PC-3 (cell line): ENCODE measurements at regions not wholly inside any gene's neighbourhood (a gene's known extent, or its start where the extent isn't known, plus 50 kb on each side); places are given as distances from the start of the nearest gene placed in this dataset.
A peak's percentile ranks its signal among the peaks of the same experiment; 100 is the strongest.

Experiments
- ATAC-seq: fragments of 200-7000 bp; cut with Tn5 transposase; 2 replicates; pipeline ENCODE4 v1.9.1; 2020; ENCODE audit warnings: mild to moderate bottlenecking, moderate library complexity
- BruUV-seq: library from RNA; stranded (reverse); fragments of 400-500 nt; replicated peaks from 2 replicates; lab custom pipeline; 2021; lab: Mats Ljungman, UMichigan
- CTCF ChIA-PET: fragments of 300-600 bp; sonication (Branson Sonifier 250); formaldehyde crosslinking; loops from one replicate; lab custom pipeline; 2022; ENCODE audit warnings: antibody characterized with exemption; lab: Charles Lee
- POLR2A ChIA-PET: fragments of 300-600 bp; sonication (Branson Sonifier 250); formaldehyde crosslinking; loops from one replicate; lab custom pipeline; 2022; ENCODE audit warnings: antibody characterized with exemption; ENCODE audit not compliant: unreplicated experiment; lab: Charles Lee
- DNase-seq: peaks from one replicate; pipeline ENCODE4 v3.0.0-alpha.2; 2015
- H2AFZ ChIP-seq: fragments of 300-600 bp; sonication (generic); 2 replicates; pipeline ENCODE4 v1.6.0; 2016; ENCODE audit warnings: antibody characterized with exemption, low read length
- H3F3A ChIP-seq: fragments of 300-600 bp; sonication (generic); one replicate; pipeline ENCODE4 v1.6.0; 2017; ENCODE audit warnings: antibody characterized with exemption, low read length, control low read depth, mild to moderate bottlenecking; ENCODE audit not compliant: unreplicated experiment
- H3K27ac ChIP-seq: fragments of 300-600 bp; sonication (generic); 2 replicates; pipeline ENCODE4 v1.5.1; 2016; ENCODE audit warnings: mild to moderate bottlenecking, low read length
- H3K27me3 ChIP-seq: fragments of 300-600 bp; sonication (generic); 2 replicates; pipeline ENCODE4 v1.6.1; 2016; ENCODE audit warnings: low read length, mixed read lengths
- H3K36me3 ChIP-seq: fragments of 300-600 bp; sonication (generic); 2 replicates; pipeline ENCODE4 v1.6.1; 2016; ENCODE audit warnings: low read depth, mixed run types, low read length, mixed read lengths
- H3K4me1 ChIP-seq: fragments of 300-600 bp; sonication (generic); 2 replicates; pipeline ENCODE4 v1.5.1; 2016; ENCODE audit warnings: low read length; ENCODE audit not compliant: insufficient read depth
- H3K4me2 ChIP-seq: fragments of 300-600 bp; sonication (generic); 2 replicates; pipeline ENCODE4 v1.6.0; 2016; ENCODE audit warnings: low read length
- H3K4me3 ChIP-seq: fragments of 300-600 bp; sonication (generic); 2 replicates; pipeline ENCODE4 v1.5.1; 2016; ENCODE audit warnings: mild to moderate bottlenecking, low read length, mixed read lengths
- H3K79me2 ChIP-seq: fragments of 300-600 bp; sonication (generic); 2 replicates; pipeline ENCODE4 v1.6.1; 2017; ENCODE audit warnings: low read length, mixed read lengths
- H3K9ac ChIP-seq: fragments of 300-600 bp; sonication (generic); 2 replicates; pipeline ENCODE4 v1.6.0; 2016; ENCODE audit warnings: mild to moderate bottlenecking, low read length
- H3K9me2 ChIP-seq: fragments of 300-600 bp; sonication (generic); replicated peaks from 2 replicates; pipeline ENCODE4 v1.6.1; 2016; ENCODE audit warnings: mixed run types, low read length, mixed read lengths
- H3K9me3 ChIP-seq: fragments of 300-600 bp; sonication (generic); 2 replicates; pipeline ENCODE4 v1.6.1; 2016; ENCODE audit warnings: low read length, mixed read lengths
- H4K20me1 ChIP-seq: fragments of 300-600 bp; sonication (generic); 2 replicates; pipeline ENCODE4 v1.6.1; 2016; ENCODE audit warnings: low read length, mixed read lengths
- CTCF ChIP-seq: fragments of 300-600 bp; sonication (generic); conservative IDR thresholded peaks from 2 replicates; pipeline ENCODE4 v1.5.1; 2017; ENCODE audit warnings: antibody characterized with exemption, low read depth, mild to moderate bottlenecking, low read length
- EZH2 ChIP-seq: fragments of 300-600 bp; sonication (generic); IDR thresholded peaks from one replicate; pipeline ENCODE4 v1.6.1; 2017; ENCODE audit warnings: antibody characterized with exemption, mild to moderate bottlenecking, low read length; ENCODE audit not compliant: unreplicated experiment
- EZH2phosphoT487 ChIP-seq: fragments of 300-600 bp; sonication (generic); IDR thresholded peaks from 2 replicates; pipeline ENCODE4 v1.6.1; 2018; ENCODE audit warnings: mild to moderate bottlenecking, antibody characterized with exemption, low read length, borderline replicate concordance
- intact Hi-C: fragments of 100-400 bp; cut with micrococcal nuclease; formaldehyde crosslinking; loops from 2 replicates; pipeline ENCODE4 v1.9.0; 2023

GRCh38 chr1:4584449-4584848, 70.0 kb upstream of the AJAP1 start:
- no peak for TF ChIP-seq EZH2
- TF ChIP-seq CTCF, result no peak
- TF ChIP-seq EZH2phosphoT487, result no peak
- intact Hi-C loops, result no loop called here
- Histone ChIP-seq H2AFZ (no peak overlapping the region), H3K4me2 (no peak overlapping the region), H3K9me2 (no peaks in the 10 kb centered on the region), H4K20me1 (no peaks in the 10 kb centered on the region), H3F3A (no peaks in the 10 kb centered on the region), H3K27ac (no peak overlapping the region), H3K27me3 (peaks cover 52% of the 10 kb centered on the region), H3K36me3 (no peaks in the 10 kb centered on the region), H3K9ac (no peak overlapping the region), H3K9me3 (no peaks in the 10 kb centered on the region), H3K4me3 (no peak overlapping the region), H3K4me1 (no peaks in the 10 kb centered on the region), H3K79me2 (no peaks in the 10 kb centered on the region)
- ATAC-seq, result no peak
- no TSS peak for BruUV-seq
- CTCF ChIA-PET, result interaction anchor here (0.6 kb wide), 1 partner anchor 684 kb away, joined by 3 read pairs; the partner anchor contains the start of gene C1orf174
- no peak for DNase-seq
- POLR2A ChIA-PET, result no interaction called here

- BruUV-seq, result no TSS peak
- H3K9ac ChIP-seq, result no peak overlapping the region
- H3K27me3 ChIP-seq, result peaks cover 56% of the 10 kb centered on the region
- H3K9me2 ChIP-seq, result no peaks in the 10 kb centered on the region
- no peaks in the 10 kb centered on the region for H4K20me1 ChIP-seq
- H3K4me2 ChIP-seq, result no peak overlapping the region
- no peaks in the 10 kb centered on the region for H3F3A ChIP-seq
- POLR2A ChIA-PET, result no interaction called here
- H3K27ac ChIP-seq, result no peak overlapping the region
- TF ChIP-seq EZH2 (no peak), CTCF (peak; percentile 55)
- no peaks in the 10 kb centered on the region for H3K9me3 ChIP-seq
- CTCF ChIA-PET, result no interaction called here
- H3K36me3 ChIP-seq, result no peaks in the 10 kb centered on the region
- intact Hi-C loops, result no loop called here
- DNase-seq (peak; percentile 17), ATAC-seq (no peak)
- H3K4me1 ChIP-seq, result no peaks in the 10 kb centered on the region
- no peaks in the 10 kb centered on the region for H3K79me2 ChIP-seq
- no peak overlapping the region for H2AFZ ChIP-seq
- H3K4me3 ChIP-seq, result no peak overlapping the region
Observed at GRCh38 chr1:4585216-4585615, 69.2 kb upstream of the AJAP1 start.

DNA sequence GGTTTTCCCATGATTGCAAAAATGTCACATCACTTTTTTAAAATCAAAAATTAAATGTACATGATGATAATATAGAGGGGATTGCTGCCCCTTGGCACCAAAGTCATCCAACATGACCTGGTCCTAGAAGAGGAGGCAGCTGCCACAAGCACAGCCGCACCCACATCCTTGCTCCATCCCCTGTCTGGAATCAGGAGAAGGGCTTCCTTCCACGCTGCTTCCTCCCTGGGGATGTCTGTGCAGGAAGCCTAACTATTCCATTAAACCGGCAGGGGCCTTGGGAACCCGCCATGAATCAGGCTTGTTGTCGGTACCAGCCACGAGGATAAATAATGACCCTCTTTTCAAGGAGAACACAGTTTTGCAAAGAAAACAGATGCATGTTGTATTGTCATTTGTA, 68.7 kb upstream of the AJAP1 start:
- no peak overlapping the region for H2AFZ ChIP-seq
- CTCF ChIA-PET, result no interaction called here

More for the DNA sequence above, 68.7 kb upstream of the AJAP1 start:
- Histone ChIP-seq H3K79me2 (no peaks in the 10 kb centered on the region), H3K4me3 (no peak overlapping the region), H3K9me2 (no peaks in the 10 kb centered on the region), H3K36me3 (no peaks in the 10 kb centered on the region), H3K4me2 (no peak overlapping the region), H3K27ac (no peak overlapping the region), H3K27me3 (peaks cover 56% of the 10 kb centered on the region), H3F3A (no peaks in the 10 kb centered on the region), H3K4me1 (no peaks in the 10 kb centered on the region), H3K9ac (no peak overlapping the region), H3K9me3 (no peaks in the 10 kb centered on the region), H4K20me1 (no peaks in the 10 kb centered on the region)
- TF ChIP-seq CTCF, result no peak
- TF ChIP-seq EZH2phosphoT487, result no peak
- BruUV-seq, result no TSS peak
- DNase-seq, result no peak
- no peak for ATAC-seq
- intact Hi-C loops, result no loop called here
- POLR2A ChIA-PET, result no interaction called here
